Common myeloid progenitor, CD34-positive (primary cell): ENCODE measurements at regions not wholly inside any gene's neighbourhood (a gene's known extent, or its start where the extent isn't known, plus 50 kb on each side); places are given as distances from the start of the nearest gene placed in this dataset.

Source experiments
- CTCF ChIA-PET: fragments of 350-600 bp; sonication (Branson Sonifier 250); formaldehyde crosslinking; loops from one replicate; lab custom pipeline; 2021; ENCODE audit warnings: antibody characterized with exemption; lab: Charles Lee
- POLR2A ChIA-PET: fragments of 350-600 bp; sonication (Branson Sonifier 250); formaldehyde crosslinking; loops from one replicate; lab custom pipeline; 2021; ENCODE audit warnings: antibody characterized with exemption; lab: Charles Lee
- DNase-seq, 3 donors: peaks; one replicate each; pipeline versions ENCODE4 v3.0.0 to v3.0.0-alpha.2; 2013
- H3K27ac ChIP-seq, 2 experiments: 1 replicate in 1 of 2; 2 replicates in 1 of 2; pipeline ENCODE4 v1.7.0; 2013; ENCODE audit warnings: inconsistent platforms in 2 of 2, low read length in 2 of 2, mild to moderate bottlenecking in 2 of 2, low read depth in 1 of 2, moderate library complexity in 1 of 2; ENCODE audit not compliant: severe bottlenecking in 2 of 2, insufficient read depth in 1 of 2, poor library complexity in 1 of 2
- H3K27me3 ChIP-seq, 5 experiments: replicated peaks in 2 of 5; 1 replicate in 3 of 5; 2 replicates in 2 of 5; pipeline versions ENCODE4 v1.6.1 to v1.7.0; 2013; ENCODE audit warnings: low read length in 4 of 5, mild to moderate bottlenecking in 2 of 5, moderate library complexity in 2 of 5, inconsistent platforms in 1 of 5; ENCODE audit not compliant: insufficient read depth in 5 of 5, control insufficient read depth in 4 of 5
- H3K36me3 ChIP-seq, 4 experiments: 1 replicate in 2 of 4; 2 replicates in 2 of 4; pipeline versions ENCODE4 v1.6.1 to v1.7.0; 2013; ENCODE audit warnings: low read length in 3 of 4, control low read depth in 1 of 4, mild to moderate bottlenecking in 1 of 4; ENCODE audit not compliant: control insufficient read depth in 4 of 4, insufficient read depth in 4 of 4
- H3K4me1 ChIP-seq, 4 experiments: 1 replicate in 3 of 4; 2 replicates in 1 of 4; pipeline versions ENCODE4 v1.6.1 to v1.7.1; 2013; ENCODE audit warnings: low read length in 3 of 4, mild to moderate bottlenecking in 3 of 4, control low read depth in 1 of 4, inconsistent platforms in 1 of 4, moderate library complexity in 1 of 4; ENCODE audit not compliant: control insufficient read depth in 4 of 4, insufficient read depth in 4 of 4; ENCODE audit errors: control extremely low read depth in 1 of 4
- H3K4me3 ChIP-seq, 7 experiments: 1 replicate in 4 of 7; 2 replicates in 3 of 7; pipeline versions ENCODE4 v1.5.1 to v1.7.0; 2013; ENCODE audit warnings: mild to moderate bottlenecking in 7 of 7, low read length in 6 of 7, moderate library complexity in 6 of 7, inconsistent platforms in 2 of 7, low read depth in 2 of 7, control low read depth in 1 of 7; ENCODE audit not compliant: insufficient read depth in 4 of 7, control insufficient read depth in 1 of 7; ENCODE audit errors: extremely low read depth in 1 of 7
- H3K9me3 ChIP-seq, 5 experiments: 1 replicate in 4 of 5; 2 replicates in 1 of 5; pipeline versions ENCODE4 v1.6.1 to v1.7.1; 2013; ENCODE audit warnings: low read length in 4 of 5, mild to moderate bottlenecking in 2 of 5, inconsistent platforms in 1 of 5, low read depth in 1 of 5, moderate library complexity in 1 of 5; ENCODE audit not compliant: control insufficient read depth in 4 of 5, insufficient read depth in 2 of 5; ENCODE audit errors: control extremely low read depth in 1 of 5
- WGBS: methylation state at CpG from one replicate; pipeline ENCODE4 v1.1.5; 2013; ENCODE audit not compliant: insufficient coverage; 5-methylcytosine and 5-hydroxymethylcytosine counted together

- ChIA-PET CTCF (no interaction called here), POLR2A (no interaction called here)
- Histone ChIP-seq H3K27me3 (peaks cover 0 to 26% (median 11%) of the 10 kb centered on the region in 5 experiments), H3K4me1 (peaks cover 5 to 15% (median 8%) of the 10 kb centered on the region in 4 experiments), H3K27ac (no peak overlapping the region), H3K36me3 (no peaks in the 10 kb centered on the region), H3K9me3 (peaks cover 0 to 8% (median 2%) of the 10 kb centered on the region in 5 experiments), H3K4me3 (no peak overlapping the region)
- peak in 2 of 3 donors; percentile 55 to 68 for DNase-seq
- no CpG with 5 or more reads among the region's 1 CpG for WGBS
These were observed 1037.2 kb upstream of the B3GALT2 start for GRCh38 chr1:194223596-194223995.

GRCh38 chr1:194215448-194215847, 1029.0 kb upstream of the B3GALT2 start:
- Histone ChIP-seq H3K27ac (no peak overlapping the region), H3K9me3 (peaks cover 0 to 2% (median 0%) of the 10 kb centered on the region in 5 experiments), H3K4me3 (no peak overlapping the region), H3K36me3 (no peaks in the 10 kb centered on the region), H3K27me3 (no peaks in the 10 kb centered on the region), H3K4me1 (no peaks in the 10 kb centered on the region)
- POLR2A ChIA-PET = no interaction called here
- WGBS = no CpG with 5 or more reads among the region's 1 CpG
- DNase-seq = peak; percentile 4 to 41 (median 12)
- CTCF ChIA-PET = no interaction called here

GRCh38 chr1:194214735-194215134, 1028.3 kb upstream of the B3GALT2 start:
- CTCF ChIA-PET = no interaction called here
- WGBS = 100% methylated on average over 1 of the region's 3 CpGs

GRCh38 chr1:194209920-194210319, 1023.5 kb upstream of the B3GALT2 start:
- no peaks in the 10 kb centered on the region for H3K4me1 ChIP-seq
- H3K27ac ChIP-seq = no peak overlapping the region
- no peak overlapping the region for H3K4me3 ChIP-seq
- H3K27me3 ChIP-seq = no peaks in the 10 kb centered on the region
- no peaks in the 10 kb centered on the region for H3K9me3 ChIP-seq
- no peak for DNase-seq
- H3K36me3 ChIP-seq = no peaks in the 10 kb centered on the region
- POLR2A ChIA-PET = no interaction called here
- CTCF ChIA-PET = no interaction called here

More at GRCh38 chr1:194214735-194215134, 1028.3 kb upstream of the B3GALT2 start:
- Histone ChIP-seq H3K9me3 (peaks cover 0 to 2% (median 0%) of the 10 kb centered on the region in 5 experiments), H3K27me3 (no peaks in the 10 kb centered on the region), H3K4me3 (no peak overlapping the region), H3K27ac (no peak overlapping the region), H3K4me1 (no peaks in the 10 kb centered on the region), H3K36me3 (no peaks in the 10 kb centered on the region)
- no peak for DNase-seq
- POLR2A ChIA-PET = no interaction called here

- H3K27me3 ChIP-seq = no peaks in the 10 kb centered on the region
- no CpG with 5 or more reads among the region's 1 CpG for WGBS
- no peak overlapping the region for H3K4me3 ChIP-seq
- CTCF ChIA-PET = no interaction called here
- no peaks in the 10 kb centered on the region for H3K4me1 ChIP-seq
- DNase-seq = no peak
- H3K27ac ChIP-seq = no peak overlapping the region
- POLR2A ChIA-PET = no interaction called here
- no peaks in the 10 kb centered on the region for H3K9me3 ChIP-seq
- no peaks in the 10 kb centered on the region for H3K36me3 ChIP-seq
These were observed 1022.3 kb upstream of the B3GALT2 start for GRCh38 chr1:194208674-194209073.

GRCh38 chr1:194196562-194196961, 1010.1 kb upstream of the B3GALT2 start:
- Histone ChIP-seq H3K9me3 (peaks cover 0 to 2% (median 0%) of the 10 kb centered on the region in 5 experiments), H3K36me3 (no peaks in the 10 kb centered on the region), H3K4me3 (no peak overlapping the region), H3K4me1 (no peaks in the 10 kb centered on the region), H3K27me3 (no peaks in the 10 kb centered on the region), H3K27ac (no peak overlapping the region)
- ChIA-PET CTCF (no interaction called here), POLR2A (no interaction called here)
- WGBS = no CpG with 5 or more reads among the region's 4 CpGs
- no peak for DNase-seq

- Histone ChIP-seq H3K36me3 (no peaks in the 10 kb centered on the region), H3K4me3 (no peak overlapping the region), H3K4me1 (no peaks in the 10 kb centered on the region), H3K27ac (no peak overlapping the region), H3K9me3 (peaks cover 0 to 2% (median 0%) of the 10 kb centered on the region in 5 experiments), H3K27me3 (no peaks in the 10 kb centered on the region)
- no peak for DNase-seq
- CTCF ChIA-PET = no interaction called here
- POLR2A ChIA-PET = no interaction called here
- no CpG with 5 or more reads among the region's 2 CpGs for WGBS
These were observed 1008.3 kb upstream of the B3GALT2 start for GRCh38 chr1:194194724-194195123.
